HEK293 (cell line): ENCODE measurements at regions not wholly inside any gene's neighbourhood (a gene's known extent, or its start where the extent isn't known, plus 50 kb on each side); places are given as distances from the start of the nearest gene placed in this dataset.

Source experiments
- GLIS1 ChIP-seq: fragments of 450-650 bp; formaldehyde crosslinking; IDR thresholded peaks from 2 replicates; pipeline ENCODE4 v1.5.1; 2016; ENCODE audit warnings: missing biosample characterization, missing genetic modification characterization
- HOXD13 ChIP-seq: sonication (generic); formaldehyde crosslinking; IDR thresholded peaks from 2 replicates; pipeline ENCODE4 v1.8.0; 2022; ENCODE audit warnings: missing genetic modification reagents, borderline replicate concordance
- KLF16 ChIP-seq: fragments of 450-650 bp; formaldehyde crosslinking; IDR thresholded peaks from 2 replicates; pipeline ENCODE4 v1.5.1; 2017; ENCODE audit warnings: missing biosample characterization, missing genetic modification characterization
- MEIS1 ChIP-seq: sonication (generic); formaldehyde crosslinking; IDR thresholded peaks from 2 replicates; pipeline ENCODE4 v1.8.1; 2022; ENCODE audit warnings: missing genetic modification reagents, mild to moderate bottlenecking, borderline replicate concordance
- PRDM1 ChIP-seq: fragments of 450-650 bp; formaldehyde crosslinking; IDR thresholded peaks from 2 replicates; pipeline ENCODE4; 2016; ENCODE audit warnings: missing biosample characterization, missing genetic modification characterization
- YY2 ChIP-seq: fragments of 450-650 bp; formaldehyde crosslinking; IDR thresholded peaks from 2 replicates; pipeline ENCODE4 v1.5.1; 2016; ENCODE audit warnings: missing biosample characterization, missing genetic modification characterization
- ZBTB1 ChIP-seq: fragments of 450-650 bp; formaldehyde crosslinking; IDR thresholded peaks from 2 replicates; pipeline ENCODE4 v1.5.1; 2016; ENCODE audit warnings: missing biosample characterization, missing genetic modification characterization
- ZEB2 ChIP-seq: fragments of 450-650 bp; formaldehyde crosslinking; IDR thresholded peaks from 2 replicates; pipeline ENCODE4 v1.5.1; 2016; ENCODE audit warnings: missing biosample characterization, missing genetic modification characterization
- ZFP3 ChIP-seq: fragments of 450-650 bp; formaldehyde crosslinking; IDR thresholded peaks from 2 replicates; pipeline ENCODE4 v1.5.1; 2016; ENCODE audit warnings: low read depth, missing biosample characterization, missing genetic modification characterization
- ZNF114 ChIP-seq: fragments of 450-650 bp; formaldehyde crosslinking; IDR thresholded peaks from 2 replicates; pipeline ENCODE4 v1.5.0; 2017; ENCODE audit warnings: missing biosample characterization, missing genetic modification characterization
- ZNF138 ChIP-seq: fragments of 450-650 bp; formaldehyde crosslinking; IDR thresholded peaks from 2 replicates; pipeline ENCODE4 v1.5.1; 2016; ENCODE audit warnings: missing biosample characterization, missing genetic modification characterization, borderline replicate concordance
- ZNF184 ChIP-seq: fragments of 450-650 bp; IDR thresholded peaks from 2 replicates; pipeline ENCODE4 v1.5.1; 2018; ENCODE audit warnings: missing biosample characterization, mild to moderate bottlenecking, missing genetic modification characterization
- ZNF2 ChIP-seq: fragments of 450-650 bp; formaldehyde crosslinking; IDR thresholded peaks from 2 replicates; pipeline ENCODE4 v1.5.1; 2016; ENCODE audit warnings: missing biosample characterization, missing genetic modification characterization
- ZNF214 ChIP-seq: fragments of 450-650 bp; formaldehyde crosslinking; IDR thresholded peaks from 2 replicates; pipeline ENCODE4 v1.5.1; 2017; ENCODE audit warnings: missing biosample characterization, mild to moderate bottlenecking, missing genetic modification characterization, borderline replicate concordance
- ZNF223 ChIP-seq: fragments of 450-650 bp; formaldehyde crosslinking; IDR thresholded peaks from 2 replicates; pipeline ENCODE4 v1.5.1; 2016; ENCODE audit warnings: missing biosample characterization, missing genetic modification characterization
- ZNF404 ChIP-seq: fragments of 450-650 bp; formaldehyde crosslinking; IDR thresholded peaks from 2 replicates; pipeline ENCODE4 v1.5.1; 2017; ENCODE audit warnings: missing biosample characterization, missing genetic modification characterization
- ZNF558 ChIP-seq: fragments of 450-650 bp; formaldehyde crosslinking; IDR thresholded peaks from 2 replicates; pipeline ENCODE4 v1.5.1; 2016; ENCODE audit warnings: missing biosample characterization, missing genetic modification characterization
- ZNF585B ChIP-seq: fragments of 450-650 bp; formaldehyde crosslinking; IDR thresholded peaks from 2 replicates; pipeline ENCODE4 v1.5.1; 2016; ENCODE audit warnings: missing biosample characterization, missing genetic modification characterization
- ZNF624 ChIP-seq: fragments of 450-650 bp; formaldehyde crosslinking; IDR thresholded peaks from 2 replicates; pipeline ENCODE4 v1.5.1; 2017; ENCODE audit warnings: missing biosample characterization, missing genetic modification characterization
- ZNF629 ChIP-seq: fragments of 450-650 bp; formaldehyde crosslinking; IDR thresholded peaks from 2 replicates; pipeline ENCODE4 v1.5.1; 2017; ENCODE audit warnings: missing biosample characterization, missing genetic modification characterization
- ZNF660 ChIP-seq: fragments of 450-650 bp; IDR thresholded peaks from 2 replicates; pipeline ENCODE4 v1.5.1; 2018; ENCODE audit warnings: missing biosample characterization, mild to moderate bottlenecking, missing genetic modification characterization
- ZNF792 ChIP-seq: fragments of 450-650 bp; formaldehyde crosslinking; IDR thresholded peaks from 2 replicates; pipeline ENCODE4 v1.5.1; 2016; ENCODE audit warnings: missing biosample characterization, missing genetic modification characterization
- ZNF837 ChIP-seq: fragments of 450-650 bp; formaldehyde crosslinking; IDR thresholded peaks from 2 replicates; pipeline ENCODE4 v1.5.1; 2016; ENCODE audit warnings: missing biosample characterization, missing genetic modification characterization
- TF ChIP-seq, protein P1 (sequence below): fragments of 450-650 bp; formaldehyde crosslinking; IDR thresholded peaks from 2 replicates; pipeline ENCODE4 v1.5.1; 2016; ENCODE audit warnings: missing biosample characterization, missing genetic modification characterization
- TF ChIP-seq, protein P2 (sequence below): fragments of 450-650 bp; formaldehyde crosslinking; IDR thresholded peaks from 2 replicates; pipeline ENCODE4 v1.5.1; 2016; ENCODE audit warnings: missing biosample characterization, missing genetic modification characterization
- TF ChIP-seq, protein P3 (sequence below): fragments of 450-650 bp; formaldehyde crosslinking; IDR thresholded peaks from 2 replicates; pipeline ENCODE4 v1.5.0; 2017; ENCODE audit warnings: missing biosample characterization, missing genetic modification characterization, borderline replicate concordance
- TF ChIP-seq, protein P4 (sequence below): fragments of 450-650 bp; formaldehyde crosslinking; IDR thresholded peaks from 2 replicates; pipeline ENCODE4 v1.5.1; 2016; ENCODE audit warnings: missing biosample characterization, missing genetic modification characterization
- TF ChIP-seq, protein P5 (sequence below): fragments of 450-650 bp; formaldehyde crosslinking; IDR thresholded peaks from 2 replicates; pipeline ENCODE4 v1.5.1; 2017; ENCODE audit warnings: missing biosample characterization, missing genetic modification characterization
- TF ChIP-seq, protein P6 (sequence below): fragments of 450-650 bp; formaldehyde crosslinking; IDR thresholded peaks from 2 replicates; pipeline ENCODE4; 2016; ENCODE audit warnings: missing biosample characterization, missing genetic modification characterization

DNA sequence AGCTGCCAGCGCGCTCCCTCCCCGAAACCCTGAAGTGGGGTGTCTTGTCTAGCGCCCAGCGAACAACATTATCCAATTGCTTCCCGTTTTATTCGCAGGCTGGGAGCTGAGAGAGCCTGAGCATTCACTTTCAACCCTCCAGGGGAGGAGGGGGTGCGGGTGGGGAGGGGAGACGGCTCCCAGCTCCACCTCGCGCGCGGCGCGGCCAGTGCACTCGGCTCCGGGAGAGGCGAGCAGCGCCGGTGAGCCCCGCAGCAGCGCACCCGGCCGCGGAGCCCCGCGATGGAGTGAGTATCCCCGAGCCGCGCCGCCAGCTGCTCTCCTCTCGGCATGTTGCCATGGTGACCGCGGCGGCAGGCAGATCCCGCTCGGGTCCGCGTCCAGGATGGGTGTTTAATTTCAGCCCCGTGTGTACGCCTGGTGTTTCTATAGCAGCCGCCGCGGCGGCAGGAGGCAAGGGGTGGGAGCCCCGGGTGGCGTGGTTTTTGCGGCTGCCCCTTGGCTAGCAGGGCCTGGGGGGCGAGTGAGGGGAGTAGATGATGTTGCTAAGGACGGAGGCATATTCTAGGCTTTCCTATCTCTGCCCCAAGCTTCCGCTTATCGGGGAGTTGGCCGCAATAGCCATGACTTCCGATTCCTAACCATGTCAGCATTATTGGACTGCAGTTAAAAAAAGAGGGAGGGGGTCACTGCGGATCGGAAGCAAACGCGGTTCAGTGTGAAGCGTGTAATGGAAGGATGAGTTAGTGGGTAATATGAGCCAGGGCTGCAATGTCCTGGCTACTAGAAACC is 139.2 kb upstream of the PALM2AKAP2 start (continued):
- TF ChIP-seq GLIS1 (tag by site-specific recombination) (peak; percentile 52), ZBTB1 (tag by site-specific recombination) (no peak), PRDM1 (tag by site-specific recombination) (no peak), ZNF2 (tag by site-specific recombination) (no peak), ZNF558 (tag by site-specific recombination) (no peak), ZNF629 (tag by site-specific recombination) (no peak), ZNF223 (tag by site-specific recombination) (no peak), ZNF660 (tag by site-specific recombination) (no peak), ZEB2 (no peak), ZNF114 (tag by site-specific recombination) (no peak), MEIS1 (no peak), ZNF214 (tag by site-specific recombination) (no peak), ZNF184 (tag by site-specific recombination) (no peak), ZNF404 (tag by site-specific recombination) (no peak), KLF16 (tag by site-specific recombination) (no peak), ZFP3 (tag by site-specific recombination) (no peak), YY2 (no peak), HOXD13 (no peak), ZNF585B (tag by site-specific recombination) (no peak), ZNF624 (tag by site-specific recombination) (no peak), ZNF837 (no peak), ZNF138 (tag by site-specific recombination) (no peak), ZNF792 (tag by site-specific recombination) (no peak)
- TF ChIP-seq, protein P1, sequence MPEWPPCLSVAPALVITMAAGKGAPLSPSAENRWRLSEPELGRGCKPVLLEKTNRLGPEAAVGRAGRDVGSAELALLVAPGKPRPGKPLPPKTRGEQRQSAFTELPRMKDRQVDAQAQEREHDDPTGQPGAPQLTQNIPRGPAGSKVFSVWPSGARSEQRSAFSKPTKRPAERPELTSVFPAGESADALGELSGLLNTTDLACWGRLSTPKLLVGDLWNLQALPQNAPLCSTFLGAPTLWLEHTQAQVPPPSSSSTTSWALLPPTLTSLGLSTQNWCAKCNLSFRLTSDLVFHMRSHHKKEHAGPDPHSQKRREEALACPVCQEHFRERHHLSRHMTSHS (tag by site-specific recombination) = no peak
- TF ChIP-seq, protein P2, sequence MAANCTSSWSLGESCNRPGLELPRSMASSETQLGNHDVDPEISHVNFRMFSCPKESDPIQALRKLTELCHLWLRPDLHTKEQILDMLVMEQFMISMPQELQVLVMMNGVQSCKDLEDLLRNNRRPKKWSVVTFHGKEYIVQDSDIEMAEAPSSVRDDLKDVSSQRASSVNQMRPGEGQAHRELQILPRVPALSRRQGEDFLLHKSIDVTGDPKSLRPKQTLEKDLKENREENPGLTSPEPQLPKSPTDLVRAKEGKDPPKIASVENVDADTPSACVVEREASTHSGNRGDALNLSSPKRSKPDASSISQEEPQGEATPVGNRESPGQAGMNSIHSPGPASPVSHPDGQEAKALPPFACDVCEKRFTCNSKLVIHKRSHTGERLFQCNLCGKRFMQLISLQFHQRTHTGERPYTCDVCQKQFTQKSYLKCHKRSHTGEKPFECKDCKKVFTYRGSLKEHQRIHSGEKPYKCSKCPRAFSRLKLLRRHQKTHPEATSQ (tag by site-specific recombination) = no peak
- TF ChIP-seq, protein P3, sequence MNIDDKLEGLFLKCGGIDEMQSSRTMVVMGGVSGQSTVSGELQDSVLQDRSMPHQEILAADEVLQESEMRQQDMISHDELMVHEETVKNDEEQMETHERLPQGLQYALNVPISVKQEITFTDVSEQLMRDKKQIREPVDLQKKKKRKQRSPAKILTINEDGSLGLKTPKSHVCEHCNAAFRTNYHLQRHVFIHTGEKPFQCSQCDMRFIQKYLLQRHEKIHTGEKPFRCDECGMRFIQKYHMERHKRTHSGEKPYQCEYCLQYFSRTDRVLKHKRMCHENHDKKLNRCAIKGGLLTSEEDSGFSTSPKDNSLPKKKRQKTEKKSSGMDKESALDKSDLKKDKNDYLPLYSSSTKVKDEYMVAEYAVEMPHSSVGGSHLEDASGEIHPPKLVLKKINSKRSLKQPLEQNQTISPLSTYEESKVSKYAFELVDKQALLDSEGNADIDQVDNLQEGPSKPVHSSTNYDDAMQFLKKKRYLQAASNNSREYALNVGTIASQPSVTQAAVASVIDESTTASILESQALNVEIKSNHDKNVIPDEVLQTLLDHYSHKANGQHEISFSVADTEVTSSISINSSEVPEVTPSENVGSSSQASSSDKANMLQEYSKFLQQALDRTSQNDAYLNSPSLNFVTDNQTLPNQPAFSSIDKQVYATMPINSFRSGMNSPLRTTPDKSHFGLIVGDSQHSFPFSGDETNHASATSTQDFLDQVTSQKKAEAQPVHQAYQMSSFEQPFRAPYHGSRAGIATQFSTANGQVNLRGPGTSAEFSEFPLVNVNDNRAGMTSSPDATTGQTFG (tag by site-specific recombination) = no peak
- TF ChIP-seq, protein P4, sequence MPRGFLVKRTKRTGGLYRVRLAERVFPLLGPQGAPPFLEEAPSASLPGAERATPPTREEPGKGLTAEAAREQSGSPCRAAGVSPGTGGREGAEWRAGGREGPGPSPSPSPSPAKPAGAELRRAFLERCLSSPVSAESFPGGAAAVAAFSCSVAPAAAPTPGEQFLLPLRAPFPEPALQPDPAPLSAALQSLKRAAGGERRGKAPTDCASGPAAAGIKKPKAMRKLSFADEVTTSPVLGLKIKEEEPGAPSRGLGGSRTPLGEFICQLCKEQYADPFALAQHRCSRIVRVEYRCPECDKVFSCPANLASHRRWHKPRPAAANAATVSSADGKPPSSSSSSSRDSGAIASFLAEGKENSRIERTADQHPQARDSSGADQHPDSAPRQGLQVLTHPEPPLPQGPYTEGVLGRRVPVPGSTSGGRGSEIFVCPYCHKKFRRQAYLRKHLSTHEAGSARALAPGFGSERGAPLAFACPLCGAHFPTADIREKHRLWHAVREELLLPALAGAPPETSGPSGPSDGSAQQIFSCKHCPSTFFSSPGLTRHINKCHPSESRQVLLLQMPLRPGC (tag by site-specific recombination) = no peak
- TF ChIP-seq, protein P5, sequence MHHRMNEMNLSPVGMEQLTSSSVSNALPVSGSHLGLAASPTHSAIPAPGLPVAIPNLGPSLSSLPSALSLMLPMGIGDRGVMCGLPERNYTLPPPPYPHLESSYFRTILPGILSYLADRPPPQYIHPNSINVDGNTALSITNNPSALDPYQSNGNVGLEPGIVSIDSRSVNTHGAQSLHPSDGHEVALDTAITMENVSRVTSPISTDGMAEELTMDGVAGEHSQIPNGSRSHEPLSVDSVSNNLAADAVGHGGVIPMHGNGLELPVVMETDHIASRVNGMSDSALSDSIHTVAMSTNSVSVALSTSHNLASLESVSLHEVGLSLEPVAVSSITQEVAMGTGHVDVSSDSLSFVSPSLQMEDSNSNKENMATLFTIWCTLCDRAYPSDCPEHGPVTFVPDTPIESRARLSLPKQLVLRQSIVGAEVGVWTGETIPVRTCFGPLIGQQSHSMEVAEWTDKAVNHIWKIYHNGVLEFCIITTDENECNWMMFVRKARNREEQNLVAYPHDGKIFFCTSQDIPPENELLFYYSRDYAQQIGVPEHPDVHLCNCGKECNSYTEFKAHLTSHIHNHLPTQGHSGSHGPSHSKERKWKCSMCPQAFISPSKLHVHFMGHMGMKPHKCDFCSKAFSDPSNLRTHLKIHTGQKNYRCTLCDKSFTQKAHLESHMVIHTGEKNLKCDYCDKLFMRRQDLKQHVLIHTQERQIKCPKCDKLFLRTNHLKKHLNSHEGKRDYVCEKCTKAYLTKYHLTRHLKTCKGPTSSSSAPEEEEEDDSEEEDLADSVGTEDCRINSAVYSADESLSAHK (tag by site-specific recombination) = no peak
- TF ChIP-seq, protein P6, sequence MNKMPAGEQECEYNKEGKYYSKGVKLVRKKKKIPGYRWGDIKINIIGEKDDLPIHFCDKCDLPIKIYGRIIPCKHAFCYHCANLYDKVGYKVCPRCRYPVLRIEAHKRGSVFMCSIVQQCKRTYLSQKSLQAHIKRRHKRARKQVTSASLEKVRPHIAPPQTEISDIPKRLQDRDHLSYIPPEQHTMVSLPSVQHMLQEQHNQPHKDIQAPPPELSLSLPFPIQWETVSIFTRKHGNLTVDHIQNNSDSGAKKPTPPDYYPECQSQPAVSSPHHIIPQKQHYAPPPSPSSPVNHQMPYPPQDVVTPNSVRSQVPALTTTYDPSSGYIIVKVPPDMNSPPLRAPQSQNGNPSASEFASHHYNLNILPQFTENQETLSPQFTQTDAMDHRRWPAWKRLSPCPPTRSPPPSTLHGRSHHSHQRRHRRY (tag by site-specific recombination) = no peak
